GM12878 (cell line): ENCODE measurements at regions not wholly inside any gene's neighbourhood (a gene's known extent, or its start where the extent isn't known, plus 50 kb on each side); places are given as distances from the start of the nearest gene placed in this dataset.

Experiments used
- ATAC-seq: fragments of 200-7000 bp; cut with Tn5 transposase; 3 replicates; pipeline ENCODE4 v1.9.1; 2020; ENCODE audit warnings: mild to moderate bottlenecking, moderate library complexity
- BruUV-seq: library from RNA; stranded (reverse); fragments of 400-500 nt; replicated peaks from 2 replicates; lab custom pipeline; 2021; lab: Mats Ljungman, UMichigan
- CTCF ChIA-PET: fragments of 300-600 bp; sonication (Branson Sonifier 250); formaldehyde crosslinking; extraction: SDS; loops from one replicate; lab custom pipeline; 2021; ENCODE audit warnings: inconsistent platforms; lab: Yijun Ruan, JAX
- POLR2A ChIA-PET: fragments of 350-600 bp; formaldehyde crosslinking; extraction: SDS; loops from one replicate; lab custom pipeline; 2021; ENCODE audit warnings: inconsistent platforms; lab: Charles Lee
- RAD21 ChIA-PET: fragments of 300-600 bp; sonication (Branson Sonifier 250); formaldehyde crosslinking; loops from one replicate; lab custom pipeline; 2023; ENCODE audit warnings: antibody characterized with exemption; ENCODE audit not compliant: unreplicated experiment; lab: Charles Lee
- SMC1A ChIA-PET: fragments of 300-600 bp; sonication (Branson Sonifier 250); formaldehyde crosslinking; loops from one replicate; lab custom pipeline; 2023; ENCODE audit not compliant: unreplicated experiment, uncharacterized antibody; lab: Charles Lee
- DNase-seq: peaks from one replicate; pipeline ENCODE4 v3.0.0-alpha.2; 2011; ENCODE audit warnings: low read depth, low spot score
- FAIRE-seq: peaks from 3 replicates; lab custom pipeline; 2011; peaks lifted over from hg19 to GRCh38; lab: Jason Lieb, UNC
- H2AFZ ChIP-seq: 2 replicates; pipeline ENCODE4 v1.6.0; 2011; ENCODE audit warnings: low read depth, low read length, control low read depth; ENCODE audit not compliant: control insufficient read depth
- H3K27ac ChIP-seq: 2 replicates; pipeline ENCODE4 v1.5.1; 2011; ENCODE audit warnings: control low read depth; ENCODE audit not compliant: control insufficient read depth, insufficient read depth
- H3K27me3 ChIP-seq, 2 experiments: replicated peaks in 1 of 2; 2 replicates each; pipeline versions ENCODE4 v1.6.0 to v1.6.1; 2011; ENCODE audit warnings: low read length in 1 of 2; ENCODE audit not compliant: control insufficient read depth in 2 of 2, insufficient read depth in 2 of 2
- H3K36me3 ChIP-seq, 2 experiments: 2 replicates each; pipeline ENCODE4 v1.5.1; 2011; ENCODE audit warnings: low read length in 1 of 2; ENCODE audit not compliant: control insufficient read depth in 2 of 2, insufficient read depth in 2 of 2
- H3K4me1 ChIP-seq: 2 replicates; pipeline ENCODE4 v1.6.1; 2011; ENCODE audit warnings: mild to moderate bottlenecking, low read length, moderate library complexity, mixed read lengths; ENCODE audit not compliant: control insufficient read depth, insufficient read depth
- H3K4me2 ChIP-seq: 2 replicates; pipeline ENCODE4 v1.6.0; 2011; ENCODE audit warnings: control low read depth; ENCODE audit not compliant: control insufficient read depth, insufficient read depth
- H3K4me3 ChIP-seq: fragments of 200-600 bp; sonication (generic); 2 replicates; pipeline ENCODE4 v1.5.1; 2016
- H3K79me2 ChIP-seq: 2 replicates; pipeline ENCODE4 v1.6.0; 2011; ENCODE audit warnings: low read length; ENCODE audit not compliant: control insufficient read depth, insufficient read depth
- H3K9ac ChIP-seq: 2 replicates; pipeline ENCODE4 v1.8.0; 2011; ENCODE audit warnings: low read length, control low read depth, mixed read lengths; ENCODE audit not compliant: control insufficient read depth, insufficient read depth
- H3K9me3 ChIP-seq: replicated peaks from 3 replicates; pipeline ENCODE4 v1.5.1; 2011; ENCODE audit warnings: mild to moderate bottlenecking, low read length; ENCODE audit not compliant: control insufficient read depth, insufficient read depth
- H4K20me1 ChIP-seq: 2 replicates; pipeline ENCODE4 v1.6.0; 2011; ENCODE audit not compliant: control insufficient read depth, insufficient read depth
- EGR1 ChIP-seq, 2 experiments: IDR thresholded peaks; 1 replicate in 1 of 2; 2 replicates in 1 of 2; pipeline ENCODE4 v1.6.1; 2011 to 2012; ENCODE audit warnings: low read depth in 2 of 2, low read length in 2 of 2, borderline replicate concordance in 1 of 2, mild to moderate bottlenecking in 1 of 2, moderate library complexity in 1 of 2
- POU2F2 ChIP-seq: IDR thresholded peaks from 3 replicates; pipeline ENCODE4 v1.6.1; 2011; ENCODE audit warnings: low read depth, mild to moderate bottlenecking, low read length, borderline replicate concordance
- SUPT20H ChIP-seq: IDR thresholded peaks from 2 replicates; pipeline ENCODE4 v1.6.1; 2011; ENCODE audit warnings: low read depth, mild to moderate bottlenecking, low read length, moderate library complexity, borderline replicate concordance; ENCODE audit not compliant: control insufficient read depth
- YY1 ChIP-seq: IDR thresholded peaks from 2 replicates; pipeline ENCODE4 v1.6.1; 2011; ENCODE audit warnings: low read depth, mild to moderate bottlenecking, low read length
- WGBS: methylation state at CpG from one replicate; pipeline ENCODE4 v1.1.6; 2016; ENCODE audit warnings: low lambda C conversion rate; ENCODE audit not compliant: insufficient replicate concordance, insufficient coverage; ENCODE audit errors: missing lambda C conversion rate; 5-methylcytosine and 5-hydroxymethylcytosine counted together
- in situ Hi-C: fragments of 300-500 bp; cut with MboI; formaldehyde crosslinking; loops from 9 replicates; pipeline ENCODE4 v1.14.3; 2018; ENCODE audit warnings: mixed read lengths
- intact Hi-C: fragments of 100-400 bp; cut with micrococcal nuclease; formaldehyde crosslinking; loops from one replicate; pipeline ENCODE4 v1.14.2; 2022; ENCODE audit not compliant: unreplicated experiment
- TF ChIP-seq, protein P1 (sequence below): fragments of 450-650 bp; formaldehyde crosslinking; IDR thresholded peaks from 2 replicates; pipeline ENCODE4 v1.4.0; 2020; ENCODE audit warnings: mild to moderate bottlenecking, moderate library complexity
- TF ChIP-seq, protein P2 (sequence below): IDR thresholded peaks from 2 replicates; pipeline ENCODE4 v1.6.1; 2011; ENCODE audit warnings: low read depth, low read length, improper control_type of control experiment, borderline replicate concordance
- TF ChIP-seq, protein P3 (sequence below): fragments of 450-650 bp; IDR thresholded peaks from 2 replicates; pipeline ENCODE4 v1.6.1; 2017; ENCODE audit warnings: antibody characterized with exemption, mild to moderate bottlenecking, moderate library complexity

DNA sequence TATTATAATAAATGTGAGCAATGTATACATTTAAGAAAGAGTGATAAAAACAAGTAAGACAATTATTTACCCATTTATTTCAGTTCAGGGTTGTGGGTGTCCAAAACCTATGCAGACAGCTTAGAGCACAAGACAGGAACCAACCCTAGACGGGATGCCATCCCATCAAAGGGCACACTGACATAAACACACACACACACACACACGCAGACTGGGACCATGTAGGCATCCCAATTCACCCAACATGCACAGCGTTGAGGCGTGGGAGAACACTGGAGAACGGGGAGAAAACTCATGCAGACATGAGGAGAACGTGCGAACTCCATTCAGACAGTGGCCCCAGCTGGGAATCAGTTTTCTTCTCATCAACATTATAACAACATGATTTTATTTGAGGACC, 274.7 kb downstream of the USP25 start (continued):
- TF ChIP-seq, protein P1, sequence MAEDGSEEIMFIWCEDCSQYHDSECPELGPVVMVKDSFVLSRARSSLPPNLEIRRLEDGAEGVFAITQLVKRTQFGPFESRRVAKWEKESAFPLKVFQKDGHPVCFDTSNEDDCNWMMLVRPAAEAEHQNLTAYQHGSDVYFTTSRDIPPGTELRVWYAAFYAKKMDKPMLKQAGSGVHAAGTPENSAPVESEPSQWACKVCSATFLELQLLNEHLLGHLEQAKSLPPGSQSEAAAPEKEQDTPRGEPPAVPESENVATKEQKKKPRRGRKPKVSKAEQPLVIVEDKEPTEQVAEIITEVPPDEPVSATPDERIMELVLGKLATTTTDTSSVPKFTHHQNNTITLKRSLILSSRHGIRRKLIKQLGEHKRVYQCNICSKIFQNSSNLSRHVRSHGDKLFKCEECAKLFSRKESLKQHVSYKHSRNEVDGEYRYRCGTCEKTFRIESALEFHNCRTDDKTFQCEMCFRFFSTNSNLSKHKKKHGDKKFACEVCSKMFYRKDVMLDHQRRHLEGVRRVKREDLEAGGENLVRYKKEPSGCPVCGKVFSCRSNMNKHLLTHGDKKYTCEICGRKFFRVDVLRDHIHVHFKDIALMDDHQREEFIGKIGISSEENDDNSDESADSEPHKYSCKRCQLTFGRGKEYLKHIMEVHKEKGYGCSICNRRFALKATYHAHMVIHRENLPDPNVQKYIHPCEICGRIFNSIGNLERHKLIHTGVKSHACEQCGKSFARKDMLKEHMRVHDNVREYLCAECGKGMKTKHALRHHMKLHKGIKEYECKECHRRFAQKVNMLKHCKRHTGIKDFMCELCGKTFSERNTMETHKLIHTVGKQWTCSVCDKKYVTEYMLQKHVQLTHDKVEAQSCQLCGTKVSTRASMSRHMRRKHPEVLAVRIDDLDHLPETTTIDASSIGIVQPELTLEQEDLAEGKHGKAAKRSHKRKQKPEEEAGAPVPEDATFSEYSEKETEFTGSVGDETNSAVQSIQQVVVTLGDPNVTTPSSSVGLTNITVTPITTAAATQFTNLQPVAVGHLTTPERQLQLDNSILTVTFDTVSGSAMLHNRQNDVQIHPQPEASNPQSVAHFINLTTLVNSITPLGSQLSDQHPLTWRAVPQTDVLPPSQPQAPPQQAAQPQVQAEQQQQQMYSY (CRISPR knock-in tag), result no peak
- no peak for TF ChIP-seq YY1
- TF ChIP-seq, all 136 proteins: peak for 0

DNA sequence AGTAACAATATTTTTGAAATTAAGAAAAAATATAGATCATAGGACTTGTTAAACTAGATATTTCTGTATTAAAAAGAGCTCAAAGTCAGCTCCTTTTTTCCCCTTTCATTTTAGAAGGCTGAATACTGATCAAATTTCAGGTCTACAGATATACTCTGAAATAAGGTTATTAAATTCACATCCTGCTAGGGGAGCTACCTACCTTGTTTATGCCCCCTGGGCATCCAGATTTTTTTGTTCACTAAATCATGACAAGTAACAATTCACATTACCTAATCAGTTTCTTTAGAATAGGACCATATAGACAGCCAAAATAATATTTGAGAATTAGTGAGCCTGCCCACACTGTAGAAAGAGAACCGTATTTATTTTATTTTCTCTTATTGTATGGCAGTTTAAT, 276.2 kb downstream of the USP25 start:
- POLR2A ChIA-PET, result no interaction called here
- no peak for FAIRE-seq
- Histone ChIP-seq H3K4me1 (no peaks in the 10 kb centered on the region), H3K27ac (no peak overlapping the region), H3K36me3 (no peaks in the 10 kb centered on the region), H3K9me3 (no peaks in the 10 kb centered on the region), H3K4me3 (no peak overlapping the region), H3K79me2 (no peaks in the 10 kb centered on the region), H3K9ac (no peak overlapping the region), H2AFZ (no peak overlapping the region), H3K4me2 (no peak overlapping the region), H4K20me1 (no peaks in the 10 kb centered on the region), H3K27me3 (no peaks in the 10 kb centered on the region)
- CTCF ChIA-PET, result no interaction called here
- 75% methylated on average over 1 of the region's 1 CpG for WGBS
- SMC1A ChIA-PET, result no interaction called here
- RAD21 ChIA-PET, result no interaction called here
- intact Hi-C loops, result no loop called here
- in situ Hi-C loops, result loop anchor here (10.0 kb wide), 1 partner anchor 59 kb away; no protein-coding TSS in a partner anchor
- no peak for ATAC-seq
- BruUV-seq, result no TSS peak
- TF ChIP-seq SUPT20H, result no peak
- TF ChIP-seq POU2F2, result no peak
- TF ChIP-seq, protein P2, sequence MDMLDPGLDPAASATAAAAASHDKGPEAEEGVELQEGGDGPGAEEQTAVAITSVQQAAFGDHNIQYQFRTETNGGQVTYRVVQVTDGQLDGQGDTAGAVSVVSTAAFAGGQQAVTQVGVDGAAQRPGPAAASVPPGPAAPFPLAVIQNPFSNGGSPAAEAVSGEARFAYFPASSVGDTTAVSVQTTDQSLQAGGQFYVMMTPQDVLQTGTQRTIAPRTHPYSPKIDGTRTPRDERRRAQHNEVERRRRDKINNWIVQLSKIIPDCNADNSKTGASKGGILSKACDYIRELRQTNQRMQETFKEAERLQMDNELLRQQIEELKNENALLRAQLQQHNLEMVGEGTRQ, result no peak
- TF ChIP-seq, protein P3, sequence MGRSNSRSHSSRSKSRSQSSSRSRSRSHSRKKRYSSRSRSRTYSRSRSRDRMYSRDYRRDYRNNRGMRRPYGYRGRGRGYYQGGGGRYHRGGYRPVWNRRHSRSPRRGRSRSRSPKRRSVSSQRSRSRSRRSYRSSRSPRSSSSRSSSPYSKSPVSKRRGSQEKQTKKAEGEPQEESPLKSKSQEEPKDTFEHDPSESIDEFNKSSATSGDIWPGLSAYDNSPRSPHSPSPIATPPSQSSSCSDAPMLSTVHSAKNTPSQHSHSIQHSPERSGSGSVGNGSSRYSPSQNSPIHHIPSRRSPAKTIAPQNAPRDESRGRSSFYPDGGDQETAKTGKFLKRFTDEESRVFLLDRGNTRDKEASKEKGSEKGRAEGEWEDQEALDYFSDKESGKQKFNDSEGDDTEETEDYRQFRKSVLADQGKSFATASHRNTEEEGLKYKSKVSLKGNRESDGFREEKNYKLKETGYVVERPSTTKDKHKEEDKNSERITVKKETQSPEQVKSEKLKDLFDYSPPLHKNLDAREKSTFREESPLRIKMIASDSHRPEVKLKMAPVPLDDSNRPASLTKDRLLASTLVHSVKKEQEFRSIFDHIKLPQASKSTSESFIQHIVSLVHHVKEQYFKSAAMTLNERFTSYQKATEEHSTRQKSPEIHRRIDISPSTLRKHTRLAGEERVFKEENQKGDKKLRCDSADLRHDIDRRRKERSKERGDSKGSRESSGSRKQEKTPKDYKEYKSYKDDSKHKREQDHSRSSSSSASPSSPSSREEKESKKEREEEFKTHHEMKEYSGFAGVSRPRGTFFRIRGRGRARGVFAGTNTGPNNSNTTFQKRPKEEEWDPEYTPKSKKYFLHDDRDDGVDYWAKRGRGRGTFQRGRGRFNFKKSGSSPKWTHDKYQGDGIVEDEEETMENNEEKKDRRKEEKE, result no peak
- TF ChIP-seq EGR1 (IDR thresholded peaks at IDR 0.05; ENCODE audit: borderline replicate concordance in 1 of 2, low read depth in 2 of 2, low read length in 2 of 2), result no peak
- DNase-seq, result no peak
